Naive B cell (primary cell): ENCODE measurements at regions not wholly inside any gene's neighbourhood (a gene's known extent, or its start where the extent isn't known, plus 50 kb on each side); places are given as distances from the start of the nearest gene placed in this dataset.
A peak's percentile ranks its signal among the peaks of the same experiment; 100 is the strongest.

ENCODE experiments used
- ATAC-seq, 2 donors: fragments of 150-1000 bp; cut with Tn5 transposase; 2 replicates each; pipeline ENCODE4 v1.10.0; 2021; ENCODE audit warnings: low read depth in 2 of 2, mild to moderate bottlenecking in 2 of 2, moderate library complexity in 2 of 2
- DNase-seq: peaks from one replicate; pipeline ENCODE4 v3.0.0; 2022
- H3K27ac Mint-ChIP-seq, 6 donors: one replicate each; pipeline ENCODE4 v1.8.0; 2020 to 2022; ENCODE audit warnings: mild to moderate bottlenecking in 6 of 6, mixed read lengths in 6 of 6, moderate library complexity in 5 of 6, inconsistent platforms in 2 of 6
- H3K27me3 Mint-ChIP-seq, 3 donors: one replicate each; pipeline ENCODE4 v1.8.0; 2021 to 2022; ENCODE audit warnings: mixed read lengths in 3 of 3, mild to moderate bottlenecking in 1 of 3
- H3K36me3 Mint-ChIP-seq, 2 donors: one replicate each; pipeline ENCODE4 v1.8.0; 2020 to 2022; ENCODE audit warnings: mixed read lengths in 2 of 2, inconsistent platforms in 1 of 2, mild to moderate bottlenecking in 1 of 2
- H3K4me1 Mint-ChIP-seq, 3 donors: one replicate each; pipeline ENCODE4 v1.8.0; 2020 to 2022; ENCODE audit warnings: mixed read lengths in 3 of 3, inconsistent platforms in 1 of 3, mild to moderate bottlenecking in 1 of 3, moderate library complexity in 1 of 3
- H3K4me3 Mint-ChIP-seq, 8 donors: one replicate each; pipeline ENCODE4 v1.8.0; 2020 to 2022; ENCODE audit warnings: mild to moderate bottlenecking in 8 of 8, mixed read lengths in 8 of 8, moderate library complexity in 8 of 8, inconsistent platforms in 2 of 8
- H3K9me3 Mint-ChIP-seq, 7 donors: one replicate each; pipeline ENCODE4 v1.8.0; 2020 to 2022; ENCODE audit warnings: mixed read lengths in 7 of 7, mild to moderate bottlenecking in 5 of 7, inconsistent platforms in 2 of 7, moderate library complexity in 1 of 7

- H3K36me3 Mint-ChIP-seq: no peaks in the 10 kb centered on the region
- H3K9me3 Mint-ChIP-seq: peaks cover 0 to 5% (median 0%) of the 10 kb centered on the region in 7 donors
- peak overlapping the region in 2 of 8 donors; percentile 15 to 44 for H3K4me3 Mint-ChIP-seq
- DNase-seq: no peak
- peak overlapping the region in 1 of 6 donors; percentile 11 for H3K27ac Mint-ChIP-seq
- H3K4me1 Mint-ChIP-seq: peaks cover 16 to 23% (median 20%) of the 10 kb centered on the region in 3 donors
- no peak for ATAC-seq
- H3K27me3 Mint-ChIP-seq: no peaks in the 10 kb centered on the region
These were observed 458.4 kb upstream of the SOX5 start for GRCh38 chr12:24407884-24408283.

DNA sequence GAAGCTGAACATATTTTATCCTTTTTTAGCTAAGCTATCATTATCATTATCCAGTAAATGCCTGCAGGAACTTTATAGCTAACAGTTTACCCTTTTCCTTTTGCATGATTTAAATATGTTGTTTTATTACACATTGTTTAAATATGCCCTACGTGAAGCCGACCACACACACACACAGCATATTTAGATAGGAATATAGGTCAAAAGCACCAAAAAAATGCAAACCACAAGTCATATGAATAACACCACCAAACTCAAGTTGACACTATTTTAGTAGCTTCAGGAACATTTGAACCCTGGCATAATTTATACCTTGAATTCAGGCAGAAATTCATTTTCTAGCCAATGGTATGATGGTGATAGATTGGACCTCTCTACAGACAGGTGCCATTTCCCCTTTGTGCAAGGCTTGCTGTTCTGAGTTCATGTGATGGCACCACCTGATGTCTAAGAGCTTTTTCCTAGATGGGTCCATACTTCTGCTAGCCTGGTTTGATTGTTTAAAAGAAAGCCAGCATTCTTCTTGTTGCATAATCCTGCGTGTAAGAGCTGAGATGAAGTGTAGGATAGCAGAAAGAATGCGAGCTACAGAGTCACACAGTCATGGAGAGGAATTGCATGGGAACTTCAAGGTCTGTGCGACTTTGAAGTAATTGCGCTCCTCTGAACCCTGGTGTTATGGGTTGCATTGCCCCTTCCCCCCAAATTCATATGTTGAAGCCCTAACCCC lies 454.8 kb upstream of the SOX5 start:
- Mint-ChIP-seq H3K27ac (peak overlapping the region in 1 of 6 donors; percentile 13), H3K9me3 (peaks cover 0 to 5% (median 0%) of the 10 kb centered on the region in 7 donors), H3K27me3 (no peaks in the 10 kb centered on the region), H3K4me3 (no peak overlapping the region), H3K36me3 (no peaks in the 10 kb centered on the region), H3K4me1 (peaks cover 16 to 23% (median 20%) of the 10 kb centered on the region in 3 donors)
- ATAC-seq (no peak), DNase-seq (no peak)

DNA sequence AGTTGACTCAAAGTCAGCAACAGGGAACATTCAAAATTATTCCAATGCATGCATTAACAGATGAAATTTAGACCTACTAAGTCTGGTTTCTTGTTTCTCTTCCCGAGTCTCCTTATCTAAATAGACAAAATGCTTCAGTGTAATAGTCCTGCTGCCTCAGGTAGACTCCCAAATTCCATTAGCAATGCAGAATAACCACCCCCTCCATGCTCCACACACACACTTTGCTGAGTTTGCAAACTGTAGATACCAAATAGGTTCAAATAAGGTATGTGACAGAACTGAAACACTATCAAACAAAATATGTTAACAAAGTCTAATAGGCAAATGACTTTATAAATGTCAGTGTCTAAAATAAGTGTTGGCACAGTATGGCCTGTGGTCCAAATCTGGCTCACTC lies 451.1 kb upstream of the SOX5 start:
- no peak for ATAC-seq
- H3K27ac Mint-ChIP-seq: no peak overlapping the region
- no peak overlapping the region for H3K4me3 Mint-ChIP-seq
- no peaks in the 10 kb centered on the region for H3K9me3 Mint-ChIP-seq
- no peaks in the 10 kb centered on the region for H3K36me3 Mint-ChIP-seq
- H3K4me1 Mint-ChIP-seq: peaks cover 0 to 8% (median 0%) of the 10 kb centered on the region in 3 donors
- no peak for DNase-seq
- H3K27me3 Mint-ChIP-seq: no peaks in the 10 kb centered on the region

DNA sequence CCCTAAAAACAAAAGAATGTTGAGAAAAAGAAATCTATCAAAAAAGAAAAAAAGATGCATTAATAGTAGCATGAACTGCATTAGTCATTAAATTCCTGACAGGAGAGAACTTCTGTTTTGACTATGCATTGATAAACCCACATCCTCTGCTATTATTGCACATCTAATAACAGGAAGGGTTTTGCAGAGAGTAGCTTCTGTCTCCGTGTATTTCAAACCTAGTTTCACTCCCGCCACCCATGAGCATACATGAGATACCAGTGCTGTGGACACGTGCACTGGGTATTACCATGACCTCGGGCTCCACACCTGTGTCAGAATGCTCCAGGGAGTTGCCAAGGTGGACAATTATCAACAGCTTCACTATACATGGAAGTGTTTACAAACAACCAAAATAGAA lies 449.1 kb upstream of the SOX5 start:
- DNase-seq: no peak
- peak; percentile 21 to 65 for ATAC-seq
- Mint-ChIP-seq H3K4me3 (peak overlapping the region in 3 of 8 donors; percentile 22 to 62 (median 49)), H3K9me3 (no peaks in the 10 kb centered on the region), H3K27ac (peak overlapping the region in 2 of 6 donors; percentile 17 to 46), H3K36me3 (peaks cover 0 to 6% of the 10 kb centered on the region in 2 donors), H3K4me1 (peaks cover 0 to 8% (median 0%) of the 10 kb centered on the region in 3 donors), H3K27me3 (no peaks in the 10 kb centered on the region)

DNA sequence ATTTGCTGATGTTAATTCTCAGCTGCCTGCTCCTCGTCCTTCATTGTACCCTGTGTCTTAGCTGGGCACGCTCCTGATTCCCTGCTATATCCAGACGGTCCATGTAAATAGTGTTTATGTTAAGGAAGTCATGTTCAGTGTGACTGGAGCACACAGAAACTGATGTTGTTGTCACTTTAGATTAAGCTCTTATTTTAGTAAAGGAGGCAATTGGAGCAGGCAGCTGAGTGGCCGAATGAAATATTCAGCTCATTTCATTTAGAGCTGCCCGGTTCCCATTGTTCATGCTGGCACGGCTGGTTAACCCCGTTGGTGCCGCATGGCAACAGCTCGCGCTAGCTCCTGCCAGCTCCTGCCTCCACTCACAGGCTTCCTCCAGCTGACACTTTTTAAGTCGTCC lies 446.8 kb upstream of the SOX5 start:
- H3K4me3 Mint-ChIP-seq: no peak overlapping the region

DNA sequence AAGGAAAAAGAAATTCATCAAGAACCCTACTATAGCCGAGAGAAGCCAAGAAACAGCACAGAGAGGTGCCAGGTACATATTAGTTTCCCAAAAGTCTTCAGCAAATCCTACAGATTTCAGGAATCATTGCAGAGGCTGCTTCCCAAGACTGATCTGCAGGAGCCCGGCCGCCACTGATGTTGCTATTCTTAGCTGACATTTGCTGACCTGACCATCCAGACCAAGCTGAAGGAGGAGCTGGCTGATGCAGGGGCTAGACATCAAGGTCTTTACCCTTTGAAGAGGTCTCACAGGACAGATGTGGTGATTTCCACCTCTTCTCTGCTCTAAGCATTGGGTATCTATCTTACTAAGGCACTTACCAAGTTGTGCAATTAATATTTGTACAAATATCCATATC lies 444.8 kb upstream of the SOX5 start:
- Mint-ChIP-seq H3K9me3 (peaks cover 10 to 34% (median 20%) of the 10 kb centered on the region in 7 donors), H3K4me1 (peaks cover 5 to 24% (median 6%) of the 10 kb centered on the region in 3 donors), H3K4me3 (no peak overlapping the region), H3K27ac (no peak overlapping the region), H3K36me3 (peaks cover 13 to 16% of the 10 kb centered on the region in 2 donors), H3K27me3 (no peaks in the 10 kb centered on the region)
- DNase-seq: no peak
- ATAC-seq: no peak

More for the DNA sequence above, 446.8 kb upstream of the SOX5 start:
- Mint-ChIP-seq H3K27me3 (no peaks in the 10 kb centered on the region), H3K4me1 (peaks cover 5 to 17% (median 6%) of the 10 kb centered on the region in 3 donors), H3K9me3 (peaks cover 5 to 15% (median 9%) of the 10 kb centered on the region in 7 donors), H3K36me3 (peaks cover 11 to 13% of the 10 kb centered on the region in 2 donors), H3K27ac (no peak overlapping the region)
- DNase-seq (no peak), ATAC-seq (no peak)

DNA sequence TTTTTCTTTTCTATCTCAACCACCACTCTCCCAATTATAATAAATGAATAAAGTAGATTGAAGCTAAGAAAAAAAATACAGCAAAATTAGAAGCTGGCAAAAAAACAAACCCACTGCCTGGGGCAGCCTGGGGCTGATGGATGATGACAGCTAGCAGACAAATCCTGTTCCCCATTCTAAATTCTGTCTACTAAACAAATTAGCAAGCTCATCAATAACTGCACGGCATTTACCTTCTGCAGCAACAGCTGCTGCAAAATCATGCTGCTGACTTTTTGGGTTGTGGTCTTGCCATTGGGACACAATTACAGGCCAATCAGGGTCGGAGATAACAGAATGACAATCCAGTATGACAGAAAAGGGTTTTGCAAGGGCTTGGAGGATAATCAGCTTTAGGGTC lies 443.6 kb upstream of the SOX5 start:
- Mint-ChIP-seq H3K27ac (no peak overlapping the region), H3K27me3 (no peaks in the 10 kb centered on the region), H3K4me1 (peaks cover 5 to 16% (median 6%) of the 10 kb centered on the region in 3 donors), H3K36me3 (peaks cover 13 to 16% of the 10 kb centered on the region in 2 donors), H3K9me3 (peaks cover 10 to 35% (median 21%) of the 10 kb centered on the region in 7 donors), H3K4me3 (no peak overlapping the region)
- ATAC-seq (no peak), DNase-seq (no peak)

- peaks cover 10 to 35% (median 21%) of the 10 kb centered on the region in 7 donors for H3K9me3 Mint-ChIP-seq
- H3K4me3 Mint-ChIP-seq: no peak overlapping the region
- peaks cover 5 to 16% (median 6%) of the 10 kb centered on the region in 3 donors for H3K4me1 Mint-ChIP-seq
- DNase-seq: no peak
- ATAC-seq: no peak
- H3K27ac Mint-ChIP-seq: no peak overlapping the region
- H3K27me3 Mint-ChIP-seq: no peaks in the 10 kb centered on the region
- H3K36me3 Mint-ChIP-seq: peaks cover 10 to 13% of the 10 kb centered on the region in 2 donors
These were observed 439.9 kb upstream of the SOX5 start for GRCh38 chr12:24389394-24389793.

GRCh38 chr12:24387381-24387780 lies 437.9 kb upstream of the SOX5 start:
- ATAC-seq (no peak), DNase-seq (no peak)
- Mint-ChIP-seq H3K4me1 (peaks cover 5 to 14% (median 6%) of the 10 kb centered on the region in 3 donors), H3K4me3 (no peak overlapping the region), H3K27ac (no peak overlapping the region), H3K9me3 (peaks cover 10 to 37% (median 24%) of the 10 kb centered on the region in 7 donors), H3K27me3 (no peaks in the 10 kb centered on the region), H3K36me3 (peaks cover 10 to 16% of the 10 kb centered on the region in 2 donors)

DNA sequence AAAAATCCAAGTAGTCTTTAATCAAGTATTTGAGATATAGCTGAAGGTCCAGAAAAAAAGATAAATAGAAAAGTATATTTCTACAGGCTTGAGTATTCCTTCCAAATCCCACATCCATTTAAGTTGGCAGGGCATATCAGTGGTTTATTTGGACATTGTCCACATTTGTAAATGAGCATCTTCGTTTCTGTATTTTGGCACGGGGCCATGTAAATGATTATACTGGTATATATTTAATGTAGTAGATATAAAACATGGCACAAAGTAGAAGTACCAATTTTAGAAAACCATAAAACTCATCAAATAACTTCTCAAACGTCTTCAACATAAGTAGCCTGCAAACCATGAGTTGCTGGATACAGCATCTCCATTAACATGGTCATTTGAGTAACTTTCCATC lies 437.4 kb upstream of the SOX5 start:
- Mint-ChIP-seq H3K9me3 (peaks cover 7 to 36% (median 18%) of the 10 kb centered on the region in 7 donors), H3K4me3 (no peak overlapping the region), H3K36me3 (peaks cover 5 to 10% of the 10 kb centered on the region in 2 donors), H3K27me3 (no peaks in the 10 kb centered on the region), H3K27ac (no peak overlapping the region), H3K4me1 (peaks cover 1 to 9% (median 2%) of the 10 kb centered on the region in 3 donors)
- DNase-seq (no peak), ATAC-seq (no peak)

DNA sequence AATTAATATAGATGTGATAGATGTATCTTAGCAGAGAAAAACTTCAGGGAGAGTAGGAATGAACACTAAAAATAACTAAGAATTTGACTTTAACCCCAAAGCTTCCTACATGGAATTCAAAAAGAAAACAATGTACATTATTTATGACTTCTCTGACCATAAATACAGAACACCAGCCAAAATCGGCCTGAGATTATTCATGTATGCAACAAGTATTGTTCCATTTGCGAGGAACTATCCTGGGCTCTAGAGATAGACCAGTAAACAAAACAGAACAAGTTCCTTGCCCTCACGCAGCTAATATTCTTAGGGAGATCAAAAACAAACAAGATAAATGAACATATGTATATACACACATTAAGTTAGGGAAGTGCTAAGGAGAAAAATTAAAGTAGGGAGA lies 432.3 kb upstream of the SOX5 start:
- Mint-ChIP-seq H3K27ac (no peak overlapping the region), H3K4me1 (peaks cover 16 to 22% (median 20%) of the 10 kb centered on the region in 3 donors), H3K9me3 (peaks cover 0 to 11% (median 3%) of the 10 kb centered on the region in 7 donors), H3K4me3 (no peak overlapping the region), H3K36me3 (peaks cover 0 to 6% of the 10 kb centered on the region in 2 donors), H3K27me3 (no peaks in the 10 kb centered on the region)
- DNase-seq: no peak
- no peak for ATAC-seq

GRCh38 chr12:24379861-24380521 lies 430.5 kb upstream of the SOX5 start:
- ATAC-seq (no peak), DNase-seq (no peak)
- H3K4me3 Mint-ChIP-seq: peak overlapping the region in 1 of 8 donors; percentile 16

DNA sequence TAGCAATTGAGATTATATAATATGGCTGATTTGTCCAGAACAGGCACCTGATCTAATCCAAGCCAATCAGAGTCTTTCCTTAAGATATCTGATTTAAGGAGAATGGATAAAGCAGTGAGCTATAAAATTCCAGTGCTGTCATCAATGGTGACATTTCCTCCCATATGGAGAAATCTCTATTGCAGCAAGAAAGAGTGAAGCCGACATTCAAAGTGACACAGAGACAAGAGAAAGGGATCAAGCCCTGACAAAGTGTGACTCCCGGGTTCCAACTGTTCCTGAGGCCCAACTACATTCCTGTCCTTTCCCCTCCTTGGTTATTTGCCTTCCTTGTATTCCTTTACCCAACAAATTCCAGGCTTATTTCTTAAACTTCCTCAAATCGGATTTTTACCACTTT lies 430.0 kb upstream of the SOX5 start:
- ATAC-seq: no peak
- Mint-ChIP-seq H3K27me3 (no peaks in the 10 kb centered on the region), H3K36me3 (peaks cover 0 to 6% of the 10 kb centered on the region in 2 donors), H3K27ac (peak overlapping the region in 1 of 6 donors; percentile 59), H3K4me3 (peak overlapping the region in 3 of 8 donors; percentile 9 to 66 (median 16)), H3K4me1 (peaks cover 16 to 22% (median 20%) of the 10 kb centered on the region in 3 donors), H3K9me3 (peaks cover 0 to 11% (median 3%) of the 10 kb centered on the region in 7 donors)
- no peak for DNase-seq

More at GRCh38 chr12:24379861-24380521, 430.5 kb upstream of the SOX5 start:
- Mint-ChIP-seq H3K9me3 (peaks cover 0 to 11% (median 3%) of the 10 kb centered on the region in 7 donors), H3K4me1 (peaks cover 16 to 22% (median 20%) of the 10 kb centered on the region in 3 donors), H3K36me3 (peaks cover 0 to 6% of the 10 kb centered on the region in 2 donors), H3K27me3 (no peaks in the 10 kb centered on the region), H3K27ac (no peak overlapping the region)
